ENCODE measurements at regions not wholly inside any gene's neighbourhood (a gene's known extent, or its start where the extent isn't known, plus 50 kb on each side); places are given as distances from the start of the nearest gene placed in this dataset.
"Not testable (repeated sequence)": the region's sequence is repeated elsewhere in the genome, so short reads cannot be mapped to it uniquely, and the experiment has no call there.

DNA sequence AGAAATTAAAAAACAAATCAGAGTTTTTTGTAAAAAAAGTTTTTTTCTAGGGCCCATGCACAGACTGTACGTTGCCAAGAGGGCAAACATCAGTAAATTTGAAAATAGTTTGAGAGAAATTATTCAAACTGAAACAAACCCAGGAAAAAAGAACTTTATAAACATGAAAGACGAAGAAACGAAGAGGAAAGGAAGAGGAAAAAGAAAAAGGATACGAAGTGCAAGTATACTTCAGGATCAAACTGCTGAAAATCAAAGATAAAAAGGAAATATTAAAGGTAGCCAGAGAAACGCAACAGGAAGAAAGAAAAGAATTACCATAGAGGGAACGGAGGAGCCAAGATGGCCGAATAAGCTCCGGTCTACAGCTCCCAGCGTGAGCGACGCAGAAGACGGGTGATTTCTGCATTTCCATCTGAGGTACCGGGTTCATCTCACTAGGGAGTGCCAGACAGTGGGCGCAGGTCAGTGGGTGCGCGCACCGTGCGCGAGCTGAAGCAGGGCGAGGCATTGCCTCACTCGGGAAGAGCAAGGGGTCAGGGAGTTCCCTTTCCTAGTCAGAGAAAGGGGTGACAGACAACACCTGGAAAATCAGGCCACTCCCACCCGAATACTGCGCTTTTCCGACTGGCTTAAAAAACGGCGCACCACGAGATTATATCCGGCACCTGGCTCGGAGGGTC lies 94.4 kb upstream of the GAS1 start:
- not testable (repeated sequence) for DNase-seq (ENCODE audit: low read depth, low spot score)

DNA sequence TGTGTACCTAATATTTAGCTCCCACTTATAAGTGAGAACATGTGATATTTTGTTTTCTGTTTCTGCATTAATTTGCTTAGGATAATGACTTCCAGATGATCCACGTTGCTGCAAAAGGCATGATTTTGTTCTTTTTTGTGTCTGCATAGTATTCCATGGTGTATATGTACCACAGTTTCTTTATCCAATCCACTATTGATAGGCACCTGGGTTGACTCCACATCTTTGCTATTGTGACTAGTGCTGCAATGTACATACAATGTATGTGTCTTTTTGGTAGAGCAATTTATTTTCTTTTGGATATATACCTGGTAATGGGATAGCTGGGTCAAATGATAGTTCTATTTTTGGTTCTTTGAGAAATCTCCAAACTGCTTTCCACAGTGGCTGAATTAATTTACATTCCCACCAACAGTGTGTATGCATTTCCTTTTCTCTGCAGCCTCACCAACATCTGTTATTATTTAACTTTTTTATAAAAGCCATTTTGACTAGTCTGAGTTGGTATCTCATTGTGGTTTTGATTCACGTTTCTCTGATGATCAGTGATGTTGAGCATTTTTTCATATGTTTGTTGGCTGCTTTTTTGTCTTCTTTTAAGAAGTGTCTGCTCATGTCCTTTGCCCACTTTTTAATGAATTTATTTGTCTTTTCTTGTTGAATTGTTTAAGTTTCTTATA lies 102.8 kb upstream of the GAS1 start:
- not testable (repeated sequence) for DNase-seq (ENCODE audit: low read depth, low spot score)

DNA sequence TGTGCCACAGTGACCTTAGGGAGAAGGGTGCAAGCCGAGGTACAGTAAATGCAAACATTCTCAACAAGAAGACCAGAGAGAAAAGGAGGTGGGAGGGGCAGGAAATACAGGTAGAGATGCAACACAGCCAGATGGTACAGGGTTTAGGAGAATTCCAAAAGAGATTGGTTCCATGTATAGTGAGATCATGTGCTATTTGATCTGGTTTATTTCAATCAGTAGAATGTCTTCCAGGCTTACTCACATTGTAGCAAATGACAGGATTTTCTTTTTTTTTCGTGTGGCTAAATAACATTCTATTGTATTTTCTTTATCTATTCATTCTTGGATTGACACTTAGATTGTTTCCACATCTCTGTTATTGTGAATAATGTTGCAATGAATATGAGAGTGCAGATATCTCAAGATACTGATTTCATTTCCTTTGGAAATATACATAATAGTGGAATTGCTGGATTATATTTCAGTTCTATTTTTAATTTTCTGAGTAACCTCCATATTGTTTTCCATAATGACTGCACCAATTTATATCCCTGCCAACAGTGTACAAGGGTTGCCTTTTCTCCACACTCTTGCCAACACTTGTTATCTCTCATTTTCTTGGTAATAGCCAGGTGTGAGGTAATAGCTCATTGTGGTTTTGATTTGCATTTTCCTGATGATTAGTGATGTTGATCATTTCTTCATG lies 107.8 kb upstream of the GAS1 start:
- DNase-seq (ENCODE audit: low read depth, low spot score): no peak

DNA sequence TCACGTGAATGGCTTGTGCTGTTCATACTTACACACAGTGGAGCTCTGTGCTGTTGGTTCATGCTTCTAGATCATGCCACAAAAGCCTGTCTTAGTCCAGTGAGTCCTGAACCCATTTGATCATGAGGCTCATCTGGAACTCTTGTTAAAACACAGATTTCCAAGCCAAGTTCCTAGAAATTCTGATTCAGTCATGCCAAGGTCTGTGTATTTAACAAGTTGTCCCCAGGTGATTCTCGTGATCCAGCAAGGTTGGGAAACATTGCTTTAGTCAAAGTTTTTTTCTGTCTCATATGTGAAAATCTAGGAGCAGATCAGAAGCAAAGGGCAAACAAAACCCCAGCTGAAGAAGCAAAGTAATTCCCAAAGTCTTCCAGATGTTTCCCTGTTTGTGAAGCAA lies 112.5 kb upstream of the GAS1 start:
- DNase-seq (ENCODE audit: low read depth, low spot score): no peak

GRCh38 chr9:87062746-87063145 lies 115.4 kb upstream of the GAS1 start:
- DNase-seq (ENCODE audit: low read depth, low spot score): no peak

GRCh38 chr9:87063246-87063645 lies 115.9 kb upstream of the GAS1 start:
- no peak for DNase-seq (ENCODE audit: low read depth, low spot score)

DNA sequence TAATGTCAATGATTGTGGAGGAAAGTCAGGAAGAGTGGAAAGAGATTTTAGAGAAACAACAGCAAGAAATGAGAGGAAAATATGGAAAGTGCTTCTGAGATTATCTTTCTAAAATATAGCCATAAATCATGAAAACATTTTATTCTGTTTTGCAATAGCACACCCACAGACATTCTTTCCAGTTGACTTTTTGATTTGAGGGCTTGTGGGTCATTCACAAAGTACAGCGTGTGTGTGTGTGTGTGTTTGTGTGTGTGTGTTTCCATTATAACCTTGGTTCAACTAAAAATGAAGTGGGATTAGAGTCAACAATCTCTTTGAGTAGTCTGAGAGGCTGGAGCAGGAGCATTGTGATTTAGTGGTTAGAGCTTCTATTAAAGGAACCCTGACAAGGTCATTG lies 116.6 kb upstream of the GAS1 start:
- DNase-seq (ENCODE audit: low read depth, low spot score): no peak

- DNase-seq (ENCODE audit: low read depth, low spot score): no peak
Observed at GRCh38 chr9:87064311-87064710, 117.0 kb upstream of the GAS1 start.

DNA sequence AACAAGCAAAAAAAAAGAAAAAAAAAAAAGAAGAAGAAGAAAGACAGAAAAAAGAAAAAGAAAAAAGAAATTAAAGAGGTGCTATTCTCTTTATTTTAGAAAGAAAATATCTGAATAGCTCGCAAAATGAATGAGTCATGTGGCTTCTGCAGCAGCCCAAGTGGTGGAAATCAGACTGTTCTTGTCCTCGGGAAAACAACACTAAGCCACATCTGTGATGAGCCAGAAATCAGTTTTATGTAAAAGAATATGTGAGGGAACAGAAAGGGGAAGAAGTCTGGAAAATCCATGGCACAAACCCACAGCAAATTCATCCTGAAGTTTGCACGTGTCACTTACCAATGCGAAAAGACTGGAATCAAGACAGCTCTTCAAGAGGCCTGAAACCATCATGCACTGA lies 118.7 kb upstream of the GAS1 start:
- DNase-seq (ENCODE audit: low read depth, low spot score): no peak

DNA sequence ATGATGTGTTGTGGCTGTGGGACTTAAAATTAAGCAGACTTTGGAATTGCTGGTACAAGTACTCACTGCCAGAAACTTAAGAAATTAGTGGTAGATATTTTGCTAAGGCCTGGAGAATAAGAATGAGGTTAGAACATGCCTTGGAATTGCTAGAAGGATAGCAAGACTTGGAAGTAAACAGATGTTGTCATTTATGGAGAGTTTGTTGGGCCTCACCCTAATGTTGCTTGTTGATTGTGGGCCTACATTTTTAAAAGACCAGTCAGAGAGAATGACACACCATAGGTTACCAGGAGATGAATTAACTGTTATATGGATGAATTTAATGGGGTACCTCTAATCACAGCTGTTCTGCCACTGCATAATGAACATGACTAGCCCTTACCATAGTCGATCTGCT lies 120.1 kb upstream of the GAS1 start:
- DNase-seq (ENCODE audit: low read depth, low spot score): no peak

DNA sequence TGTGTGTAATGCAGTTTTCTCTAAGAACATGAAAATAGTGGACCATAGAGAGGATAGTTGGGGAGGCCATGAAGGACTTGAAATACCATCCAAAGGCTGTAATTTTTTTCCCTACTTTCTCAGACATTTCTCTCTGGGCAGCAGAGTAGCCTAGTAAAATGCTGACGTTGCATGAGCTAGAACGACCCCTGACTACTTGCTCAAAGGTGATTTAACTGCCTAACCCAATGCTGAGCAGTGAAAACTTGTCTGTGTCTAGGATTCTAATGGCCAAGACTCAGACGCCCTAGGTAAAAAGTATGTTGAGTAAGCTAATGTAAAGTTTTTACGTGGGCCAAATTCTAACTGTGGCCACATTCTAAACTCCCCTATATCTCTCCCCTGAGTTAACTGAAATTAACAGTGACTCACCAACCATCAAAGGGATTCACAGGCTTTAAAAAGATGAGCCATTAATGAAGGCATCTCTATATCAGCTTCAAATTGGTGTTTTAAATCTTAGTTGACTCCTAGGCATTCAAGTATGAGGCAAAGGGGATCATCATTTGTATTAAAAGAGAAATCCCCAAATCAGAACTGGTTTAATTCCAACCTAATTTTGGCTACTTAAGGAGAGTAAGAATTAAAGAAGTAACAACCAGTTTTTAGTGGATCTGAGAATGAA lies 121.0 kb upstream of the GAS1 start:
- no peak for DNase-seq (ENCODE audit: low read depth, low spot score)

GRCh38 chr9:87069690-87070089 lies 122.4 kb upstream of the GAS1 start:
- DNase-seq (ENCODE audit: low read depth, low spot score): no peak

DNA sequence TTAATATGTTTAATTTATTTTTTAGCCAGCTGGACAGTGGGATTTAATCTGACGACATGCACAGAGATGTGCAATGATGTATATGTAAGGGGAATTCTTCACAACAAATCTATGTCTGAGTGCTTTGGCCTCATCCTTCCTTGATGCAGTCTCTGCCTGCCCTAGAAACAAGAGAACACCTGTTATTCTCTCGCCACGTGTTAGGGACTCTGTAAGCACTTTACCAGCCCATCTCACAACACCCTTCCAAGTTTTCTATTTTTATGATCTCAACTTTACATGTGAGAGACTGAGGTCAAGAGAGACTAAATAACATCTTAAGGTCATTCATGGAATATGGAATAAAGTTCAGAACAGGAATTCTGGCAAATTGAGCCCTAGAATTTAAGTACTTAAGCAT lies 123.0 kb upstream of the GAS1 start:
- DNase-seq (ENCODE audit: low read depth, low spot score): no peak

- DNase-seq (ENCODE audit: low read depth, low spot score): no peak
Observed at GRCh38 chr9:87071473-87071872, 124.2 kb upstream of the GAS1 start.

DNA sequence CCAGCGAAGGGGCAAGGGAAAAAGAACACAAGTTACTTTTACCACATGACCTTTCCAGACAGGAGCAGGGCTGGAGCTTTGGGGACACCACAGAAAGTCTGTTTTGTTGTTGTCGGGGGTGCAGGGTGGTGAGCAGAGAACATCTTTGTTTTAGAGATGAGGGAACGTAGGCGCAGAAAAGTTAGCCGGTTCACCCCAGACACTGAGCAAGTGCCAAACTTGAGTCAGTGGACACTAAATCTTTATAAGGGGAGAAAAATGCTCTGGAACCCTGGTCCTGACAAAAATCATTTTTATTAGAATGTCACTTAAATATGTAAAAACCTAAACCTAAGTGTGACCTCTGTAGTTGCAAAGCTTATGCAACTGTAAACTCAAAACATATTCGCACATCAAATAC lies 126.4 kb upstream of the GAS1 start:
- DNase-seq (ENCODE audit: low read depth, low spot score): no peak

DNA sequence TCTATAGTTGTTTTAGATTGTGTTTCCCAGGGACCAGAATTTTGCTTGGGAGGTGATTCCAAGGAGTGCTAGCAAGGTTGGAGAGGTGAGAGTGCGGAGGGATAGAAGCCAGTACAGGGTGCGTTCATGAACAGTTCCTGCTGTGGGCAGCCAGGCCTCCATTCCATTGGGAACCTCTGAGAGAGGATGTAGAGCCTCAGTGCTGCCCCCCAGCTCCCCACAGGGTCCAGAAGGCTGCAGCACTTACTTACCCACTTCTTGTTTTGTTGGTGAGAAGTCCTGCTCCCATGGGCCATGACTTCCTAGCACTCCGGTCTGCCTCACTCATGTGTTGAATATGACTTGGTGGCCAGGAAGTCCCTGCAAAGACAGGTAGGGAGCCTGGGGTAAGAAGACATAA lies 128.2 kb upstream of the GAS1 start:
- peak; percentile 25 for DNase-seq (ENCODE audit: low read depth, low spot score)

DNA sequence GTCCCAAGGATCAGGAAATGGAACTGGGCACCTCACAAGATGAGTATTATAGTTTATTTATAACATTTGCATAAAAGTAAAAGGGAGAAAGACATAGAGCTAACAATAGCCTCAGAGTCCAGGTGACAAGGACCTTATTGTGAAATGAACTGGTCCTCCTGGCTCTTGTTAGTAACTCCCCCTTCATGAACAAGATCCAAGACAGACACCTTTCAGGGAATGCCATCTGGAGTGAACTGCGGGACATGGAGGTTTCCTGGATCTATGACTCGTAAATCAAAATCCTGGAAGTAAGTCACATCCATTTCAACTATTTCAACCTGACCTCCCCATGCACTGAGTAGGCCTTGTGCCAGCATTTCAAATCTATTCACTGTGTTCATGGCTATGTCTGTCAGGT lies 129.5 kb upstream of the GAS1 start:
- no peak for DNase-seq (ENCODE audit: low read depth, low spot score)

GRCh38 chr9:87077986-87078385 lies 130.7 kb upstream of the GAS1 start:
- DNase-seq (ENCODE audit: low read depth, low spot score): no peak

DNA sequence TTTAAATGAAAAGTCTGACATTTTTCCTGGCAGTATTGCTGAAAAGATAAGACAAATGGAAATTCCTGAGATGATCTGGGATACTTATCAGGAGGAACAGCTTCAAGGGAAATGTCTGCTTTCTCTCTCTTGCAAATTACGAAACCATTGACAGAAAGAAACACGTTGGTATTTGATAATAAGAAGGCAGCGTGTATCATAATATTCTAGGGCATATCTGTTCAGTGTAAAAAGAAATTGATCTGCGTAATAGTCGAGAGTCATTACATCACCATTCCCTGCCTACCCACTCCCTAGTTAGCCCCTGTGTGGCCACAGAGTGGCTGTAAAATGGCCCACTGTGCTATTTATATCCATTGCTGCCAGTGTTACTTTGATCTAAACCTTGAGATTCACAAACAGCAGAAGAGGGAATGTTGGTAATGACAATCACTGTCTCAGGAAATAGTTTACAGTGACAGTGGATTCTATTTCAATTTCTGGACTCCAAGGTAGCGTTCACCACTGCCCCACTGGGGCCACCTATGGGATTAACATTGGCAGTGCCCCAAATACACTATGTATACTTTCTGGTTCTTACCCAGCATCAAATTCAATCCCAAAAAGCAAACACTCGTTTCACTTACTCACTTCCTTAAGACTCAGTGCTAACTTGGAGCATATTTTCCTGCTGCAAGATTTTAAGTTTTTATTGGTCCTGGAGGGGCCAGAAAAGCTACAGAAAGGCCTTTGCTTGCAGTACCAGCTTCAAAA lies 133.4 kb upstream of the GAS1 start:
- no peak for DNase-seq (ENCODE audit: low read depth, low spot score)

GRCh38 chr9:87081503-87081902 lies 134.2 kb upstream of the GAS1 start:
- no peak for DNase-seq (ENCODE audit: low read depth, low spot score)

- no peak for DNase-seq (ENCODE audit: low read depth, low spot score)
Observed at GRCh38 chr9:87083986-87084385, 136.7 kb upstream of the GAS1 start.

GRCh38 chr9:87084407-87084806 lies 137.1 kb upstream of the GAS1 start:
- no peak for DNase-seq (ENCODE audit: low read depth, low spot score)

Data from iPS DF 19.7 (cell line).